Keratinocyte (primary cell): ENCODE measurements at regions not wholly inside any gene's neighbourhood (a gene's known extent, or its start where the extent isn't known, plus 50 kb on each side); places are given as distances from the start of the nearest gene placed in this dataset.

Source experiments
- CTCF ChIP-seq, 3 experiments: IDR thresholded peaks in 1 of 3; conservative IDR thresholded peaks in 1 of 3; optimal IDR thresholded peaks in 1 of 3; 2 replicates in 2 of 3; 3 replicates in 1 of 3; pipeline versions ENCODE3 to v1.5.1; 2011; ENCODE audit warnings: low read length in 3 of 3, mild to moderate bottlenecking in 3 of 3, moderate library complexity in 2 of 3, control low read depth in 1 of 3, inconsistent platforms in 1 of 3; ENCODE audit not compliant: insufficient read depth in 2 of 3; ENCODE audit errors: extremely low read depth in 1 of 3
- EZH2 ChIP-seq: IDR thresholded peaks from one replicate; pipeline ENCODE4 v1.6.1; 2012; ENCODE audit warnings: inconsistent platforms, mild to moderate bottlenecking, low read length, moderate library complexity

DNA sequence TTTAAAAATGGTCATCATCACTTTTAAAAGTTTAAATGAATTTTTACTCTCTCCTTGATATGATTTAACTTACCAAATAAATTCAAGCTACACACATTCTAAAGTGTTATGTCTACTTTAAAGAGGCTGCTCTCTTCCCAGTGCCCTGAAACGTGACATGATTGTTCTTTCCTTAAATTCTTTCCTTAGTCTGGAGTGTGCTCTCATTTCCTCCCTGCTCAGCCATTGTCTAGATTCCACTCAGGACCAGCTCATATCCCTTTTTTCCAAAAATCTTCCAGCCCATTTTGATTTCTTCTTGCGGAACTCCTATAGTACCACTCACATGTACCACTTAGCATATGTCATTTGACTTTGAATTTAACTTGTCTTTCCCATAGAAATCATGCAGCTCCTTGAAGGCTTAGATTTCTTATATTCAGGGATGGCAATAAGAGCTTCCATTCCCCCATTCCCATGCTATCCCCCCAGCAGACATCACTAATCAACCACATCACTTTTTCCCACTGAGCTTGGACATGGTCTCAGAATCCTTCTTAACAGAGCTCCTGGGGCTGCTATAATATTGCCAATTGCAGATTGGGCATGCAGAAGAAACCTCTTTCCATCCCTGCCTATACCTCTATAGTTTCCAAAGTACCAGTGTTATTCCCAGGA, 54.7 kb upstream of the ITPKB start:
- TF ChIP-seq CTCF (optimal IDR thresholded peaks at IDR 0.05 in 1 of 3, IDR thresholded peaks at IDR 0.05 in 1 of 3, conservative IDR thresholded peaks at IDR 0.05 in 1 of 3; ENCODE audit: extremely low read depth in 1 of 3, insufficient read depth in 2 of 3, low read length in 3 of 3): no peak
- no peak for TF ChIP-seq EZH2
